ENCODE measurements at regions not wholly inside any gene's neighbourhood (a gene's known extent, or its start where the extent isn't known, plus 50 kb on each side); places are given as distances from the start of the nearest gene placed in this dataset.

DNA sequence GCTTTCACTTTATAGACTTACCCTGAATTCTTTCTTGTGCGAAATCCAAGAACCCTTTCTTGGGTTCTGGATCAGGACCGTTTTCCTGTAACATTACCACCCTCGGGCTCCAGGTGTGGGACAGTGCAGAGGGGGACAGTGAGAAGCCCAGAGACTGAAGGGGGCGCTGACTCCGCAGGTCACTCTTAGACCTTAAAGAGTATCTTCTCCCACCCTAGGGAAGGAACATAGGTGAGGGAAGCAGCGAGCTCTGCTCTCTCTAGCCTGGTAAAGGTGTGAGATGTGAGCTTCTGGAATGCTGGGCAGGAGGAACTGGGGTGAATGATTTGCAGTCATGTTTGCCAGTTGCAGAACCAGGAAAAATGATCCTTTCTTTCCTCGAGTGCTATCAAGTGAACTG lies 80.8 kb upstream of the ZNF507 start:
- DNase-seq (ENCODE audit: low read depth) = no peak
- TF ChIP-seq, protein P1, sequence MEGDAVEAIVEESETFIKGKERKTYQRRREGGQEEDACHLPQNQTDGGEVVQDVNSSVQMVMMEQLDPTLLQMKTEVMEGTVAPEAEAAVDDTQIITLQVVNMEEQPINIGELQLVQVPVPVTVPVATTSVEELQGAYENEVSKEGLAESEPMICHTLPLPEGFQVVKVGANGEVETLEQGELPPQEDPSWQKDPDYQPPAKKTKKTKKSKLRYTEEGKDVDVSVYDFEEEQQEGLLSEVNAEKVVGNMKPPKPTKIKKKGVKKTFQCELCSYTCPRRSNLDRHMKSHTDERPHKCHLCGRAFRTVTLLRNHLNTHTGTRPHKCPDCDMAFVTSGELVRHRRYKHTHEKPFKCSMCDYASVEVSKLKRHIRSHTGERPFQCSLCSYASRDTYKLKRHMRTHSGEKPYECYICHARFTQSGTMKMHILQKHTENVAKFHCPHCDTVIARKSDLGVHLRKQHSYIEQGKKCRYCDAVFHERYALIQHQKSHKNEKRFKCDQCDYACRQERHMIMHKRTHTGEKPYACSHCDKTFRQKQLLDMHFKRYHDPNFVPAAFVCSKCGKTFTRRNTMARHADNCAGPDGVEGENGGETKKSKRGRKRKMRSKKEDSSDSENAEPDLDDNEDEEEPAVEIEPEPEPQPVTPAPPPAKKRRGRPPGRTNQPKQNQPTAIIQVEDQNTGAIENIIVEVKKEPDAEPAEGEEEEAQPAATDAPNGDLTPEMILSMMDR (IDR thresholded peaks at IDR 0.05; ENCODE audit: insufficient read depth, low read length) = no peak
- H3K4me3 ChIP-seq (ENCODE audit: low read depth, low read length) = no peak overlapping the region

DNA sequence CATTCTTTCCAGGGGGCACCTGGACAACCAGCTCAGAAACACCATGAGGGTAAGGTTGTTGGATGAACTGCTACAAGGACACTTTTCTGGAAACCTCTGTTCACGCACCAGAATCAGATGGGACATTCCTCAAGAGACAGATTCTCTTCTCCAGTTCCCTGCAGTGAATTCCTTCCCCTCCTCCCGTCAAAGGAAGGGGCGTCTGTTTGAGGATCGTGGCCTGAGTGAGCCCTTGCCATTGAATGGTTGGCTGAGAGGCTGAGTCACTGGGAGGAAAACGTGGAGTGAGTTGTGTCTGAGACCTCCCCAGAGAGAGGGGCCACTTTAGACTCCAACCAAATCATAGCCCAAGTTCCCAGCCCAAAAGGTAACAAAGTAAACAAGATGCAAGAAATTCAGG lies 79.4 kb upstream of the ZNF507 start:
- no peak for DNase-seq (ENCODE audit: low read depth)
- TF ChIP-seq, protein P1 (IDR thresholded peaks at IDR 0.05; ENCODE audit: insufficient read depth, low read length) = no peak
- no peak overlapping the region for H3K4me3 ChIP-seq (ENCODE audit: low read depth, low read length)

DNA sequence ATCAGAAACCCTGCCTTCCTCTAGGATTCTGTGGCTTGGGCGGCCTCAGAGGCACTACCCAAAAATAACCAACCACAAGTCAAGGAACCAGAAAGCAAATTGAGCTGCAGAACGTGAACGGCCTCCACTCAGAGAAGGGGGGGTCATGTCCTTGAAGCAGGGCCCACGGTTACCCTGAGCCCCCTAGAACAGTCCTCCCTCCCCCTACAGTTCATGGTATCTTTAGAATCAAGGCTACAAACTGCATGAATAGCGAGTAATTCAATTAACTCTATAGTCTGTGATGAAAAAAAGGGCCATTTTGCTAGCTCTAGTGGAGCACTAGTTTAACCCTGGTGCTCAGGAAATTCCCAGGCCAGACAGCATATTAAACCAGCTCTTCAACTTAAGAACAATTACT lies 79.0 kb upstream of the ZNF507 start:
- TF ChIP-seq, protein P1 (IDR thresholded peaks at IDR 0.05; ENCODE audit: insufficient read depth, low read length) = no peak
- no peak overlapping the region for H3K4me3 ChIP-seq (ENCODE audit: low read depth, low read length)
- DNase-seq (ENCODE audit: low read depth) = no peak

DNA sequence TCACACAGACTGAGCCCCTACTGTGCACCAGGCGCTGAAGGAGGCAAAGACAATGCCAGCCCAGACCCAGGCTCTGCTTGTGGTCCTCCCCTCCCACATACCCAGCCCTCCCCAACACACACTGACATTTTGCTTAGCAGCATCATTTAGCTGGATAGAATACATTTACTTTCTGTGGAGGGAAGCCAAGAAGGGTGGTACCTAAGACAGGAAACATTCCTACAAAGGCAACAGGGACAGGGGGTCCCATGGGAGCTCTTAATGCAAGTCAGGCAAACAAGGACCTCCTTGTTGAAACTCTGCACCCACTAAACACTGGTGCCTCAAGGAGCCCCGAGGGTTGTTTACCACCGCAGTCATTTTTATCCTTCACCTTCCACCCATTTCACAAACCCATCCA lies 77.0 kb upstream of the ZNF507 start:
- TF ChIP-seq, protein P1 (IDR thresholded peaks at IDR 0.05; ENCODE audit: insufficient read depth, low read length) = no peak
- DNase-seq (ENCODE audit: low read depth) = no peak
- no peak overlapping the region for H3K4me3 ChIP-seq (ENCODE audit: low read depth, low read length)

DNA sequence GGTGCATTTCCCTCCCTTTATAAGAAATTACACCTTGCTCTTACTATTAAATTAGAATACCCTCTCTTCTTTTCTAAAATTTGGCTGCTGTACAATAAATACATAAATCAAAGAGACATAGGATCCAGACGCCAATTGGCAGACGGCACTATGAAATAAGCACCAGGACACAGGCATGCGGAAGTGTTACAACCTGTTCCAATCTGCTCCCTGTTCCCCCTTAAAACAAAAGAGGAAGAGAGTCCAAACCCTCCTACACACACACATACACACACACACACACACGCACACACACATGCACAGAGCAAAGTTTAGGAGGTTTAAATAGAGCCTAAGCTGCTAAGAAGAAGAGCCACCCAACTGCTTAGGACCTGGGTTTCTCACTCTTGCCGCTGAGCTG lies 75.6 kb upstream of the ZNF507 start:
- no peak for DNase-seq (ENCODE audit: low read depth)
- TF ChIP-seq, protein P1 (IDR thresholded peaks at IDR 0.05; ENCODE audit: insufficient read depth, low read length) = no peak
- H3K4me3 ChIP-seq (ENCODE audit: low read depth, low read length) = no peak overlapping the region

DNA sequence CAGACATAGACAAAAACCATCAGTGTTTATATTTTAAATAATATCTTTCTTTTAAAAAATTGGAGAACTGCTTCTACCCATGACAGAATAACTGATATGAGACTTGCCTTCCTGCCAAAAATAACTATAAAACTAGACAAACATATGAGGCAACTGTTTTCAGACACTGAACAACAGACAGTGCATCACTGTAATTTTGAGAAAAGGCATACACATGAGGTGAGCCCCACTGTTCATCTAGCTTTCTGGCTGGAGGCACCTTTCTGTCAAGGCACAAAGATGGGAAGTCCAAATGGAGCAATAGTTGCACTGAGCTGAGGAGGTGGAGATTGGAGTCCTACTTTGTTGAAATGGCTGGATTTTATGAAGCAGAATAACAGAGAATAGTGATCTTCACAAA lies 71.9 kb upstream of the ZNF507 start:
- DNase-seq (ENCODE audit: low read depth) = no peak
- no peak overlapping the region for H3K4me3 ChIP-seq (ENCODE audit: low read depth, low read length)

DNA sequence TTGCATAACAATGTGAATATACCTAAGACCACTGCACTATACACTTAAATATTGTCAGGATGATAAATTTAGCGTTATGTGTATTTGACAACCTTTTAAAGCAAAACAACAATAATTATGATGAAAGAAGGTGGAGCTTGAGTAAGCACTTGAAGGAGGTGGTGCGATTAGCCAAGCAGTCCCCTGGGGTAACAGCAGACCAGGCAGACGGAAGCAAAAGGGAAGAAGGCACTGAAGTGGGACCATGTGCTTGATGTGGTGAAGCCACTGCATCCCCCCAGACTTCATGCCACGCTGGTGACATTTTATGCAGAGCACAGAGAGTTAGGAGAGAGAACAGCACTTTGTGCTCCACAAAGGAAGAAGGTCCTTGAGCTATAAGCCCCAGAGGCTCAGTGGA lies 58.3 kb upstream of the ZNF507 start:
- TF ChIP-seq, protein P1 (IDR thresholded peaks at IDR 0.05; ENCODE audit: insufficient read depth, low read length) = no peak
- DNase-seq (ENCODE audit: low read depth) = no peak
- H3K4me3 ChIP-seq (ENCODE audit: low read depth, low read length) = no peak overlapping the region

More for the DNA sequence above, 71.9 kb upstream of the ZNF507 start:
- TF ChIP-seq, protein P1 (IDR thresholded peaks at IDR 0.05; ENCODE audit: insufficient read depth, low read length) = no peak
